ENCODE measurements at regions not wholly inside any gene's neighbourhood (a gene's known extent, or its start where the extent isn't known, plus 50 kb on each side); places are given as distances from the start of the nearest gene placed in this dataset.
"Not testable (repeated sequence)": the region's sequence is repeated elsewhere in the genome, so short reads cannot be mapped to it uniquely, and the experiment has no call there.

DNA sequence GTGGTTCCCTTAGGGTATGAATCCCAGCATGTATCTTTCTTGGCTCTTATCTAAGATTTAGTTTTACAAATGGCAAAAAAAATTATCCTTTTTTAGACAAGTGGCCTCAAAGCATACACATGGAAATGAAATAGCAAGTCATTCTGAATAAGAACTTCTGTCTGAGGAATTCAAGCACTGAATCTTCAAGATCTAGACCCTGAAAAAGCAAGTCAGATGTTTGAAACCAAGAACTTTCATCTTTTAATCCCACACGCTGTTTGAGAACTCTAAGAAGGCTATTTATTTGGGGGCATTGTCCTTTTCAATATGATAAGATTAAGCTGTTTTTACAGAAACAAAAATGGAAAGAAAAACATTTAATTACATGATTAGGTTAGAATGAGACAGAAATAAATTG, 549.2 kb upstream of the CYLC2 start:
- DNase-seq (ENCODE audit: low read depth): no peak
- in situ Hi-C loops (cut with HindIII; ENCODE audit: low pct_unique_long_range_greater_than_20kb, low sequenced_read_pairs): no loop called here

DNA sequence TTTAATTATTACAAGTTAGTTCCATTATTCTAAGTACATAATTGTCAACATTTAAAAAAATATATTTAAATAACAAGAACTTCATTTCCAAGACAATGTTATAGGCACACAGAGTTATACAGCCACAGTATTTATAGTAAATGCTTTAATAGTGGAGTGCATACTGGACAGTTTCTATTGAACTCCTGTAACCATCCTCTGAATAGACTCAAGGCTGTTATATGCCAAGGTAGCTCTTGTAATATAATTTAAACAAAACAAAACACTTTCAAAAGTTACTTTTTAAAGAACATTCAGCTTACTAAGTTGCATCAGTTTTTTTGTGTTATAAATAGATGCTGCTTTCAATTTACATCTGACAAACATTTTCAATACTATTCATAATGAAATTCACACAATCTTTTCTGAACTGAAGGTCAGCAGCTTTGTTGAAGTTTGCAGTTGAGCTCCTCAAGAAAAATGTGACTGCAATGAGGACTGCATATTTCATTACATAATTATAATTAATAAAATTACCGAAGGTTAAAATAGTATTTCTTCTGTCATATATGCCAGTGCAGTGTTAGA, 549.9 kb upstream of the CYLC2 start:
- in situ Hi-C loops (cut with HindIII; ENCODE audit: low pct_unique_long_range_greater_than_20kb, low sequenced_read_pairs): no loop called here
- DNase-seq (ENCODE audit: low read depth): no peak

DNA sequence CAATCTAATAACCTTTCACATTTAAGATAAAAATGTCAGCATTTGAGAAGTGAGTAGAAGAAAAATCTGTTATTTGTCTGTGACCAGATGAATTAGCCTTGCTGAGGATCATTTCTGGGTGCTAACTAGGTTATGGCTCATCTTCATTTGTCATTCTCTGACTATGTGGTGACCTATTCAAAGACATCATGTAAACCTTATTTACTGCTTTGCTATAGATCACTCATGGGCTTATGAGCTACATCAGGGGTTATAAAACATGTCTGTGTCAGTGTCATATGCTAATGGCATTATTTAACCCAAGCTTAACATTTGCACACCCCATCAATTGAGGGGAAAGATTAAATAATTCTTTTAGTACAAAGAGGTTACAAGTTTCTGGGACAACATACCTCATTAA, 555.5 kb upstream of the CYLC2 start:
- in situ Hi-C loops (cut with HindIII; ENCODE audit: low pct_unique_long_range_greater_than_20kb, low sequenced_read_pairs): no loop called here
- no peak for DNase-seq (ENCODE audit: low read depth)

DNA sequence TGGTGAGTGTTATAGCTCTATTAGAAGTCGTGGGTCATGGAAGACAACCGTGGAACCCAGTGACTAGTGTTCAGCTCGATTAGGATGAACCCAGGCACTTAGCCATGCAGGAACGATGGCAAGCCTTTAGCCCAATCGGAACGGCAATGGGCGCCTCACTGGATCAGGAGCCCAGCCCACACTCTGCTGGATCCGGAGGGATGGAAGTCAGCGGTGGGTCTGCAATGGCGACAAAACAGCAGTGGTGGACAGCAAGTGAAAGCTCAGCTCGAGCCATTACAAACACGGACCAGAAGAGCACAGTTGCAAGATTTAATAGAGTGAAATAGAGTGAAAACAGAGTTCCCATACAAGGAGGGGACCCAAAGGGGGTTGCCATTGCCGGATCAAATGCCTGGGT, 558.5 kb upstream of the CYLC2 start:
- in situ Hi-C loops (cut with HindIII; ENCODE audit: low pct_unique_long_range_greater_than_20kb, low sequenced_read_pairs); DNase-seq (ENCODE audit: low read depth): not testable (repeated sequence)

DNA sequence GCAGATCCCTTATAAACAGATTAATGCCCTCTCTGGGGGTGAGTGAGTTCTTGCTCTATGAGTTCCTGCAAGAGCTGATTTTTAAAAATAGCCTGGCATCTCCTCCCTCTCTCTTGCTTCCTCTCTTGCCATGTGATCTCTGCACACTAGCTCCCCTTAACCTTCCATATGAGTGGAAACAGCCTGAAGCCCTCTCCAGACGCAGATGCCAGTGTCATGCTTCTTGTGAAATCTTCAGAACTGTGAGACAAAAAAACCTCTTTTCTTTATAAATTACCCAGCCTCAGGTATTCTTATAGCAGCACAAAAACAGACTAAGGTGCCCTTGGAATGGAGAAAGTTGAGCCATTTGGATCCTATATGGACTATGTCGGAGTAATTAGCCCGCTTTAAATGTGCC, 559.7 kb upstream of the CYLC2 start:
- no peak for DNase-seq (ENCODE audit: low read depth)
- in situ Hi-C loops (cut with HindIII; ENCODE audit: low pct_unique_long_range_greater_than_20kb, low sequenced_read_pairs): no loop called here

DNA sequence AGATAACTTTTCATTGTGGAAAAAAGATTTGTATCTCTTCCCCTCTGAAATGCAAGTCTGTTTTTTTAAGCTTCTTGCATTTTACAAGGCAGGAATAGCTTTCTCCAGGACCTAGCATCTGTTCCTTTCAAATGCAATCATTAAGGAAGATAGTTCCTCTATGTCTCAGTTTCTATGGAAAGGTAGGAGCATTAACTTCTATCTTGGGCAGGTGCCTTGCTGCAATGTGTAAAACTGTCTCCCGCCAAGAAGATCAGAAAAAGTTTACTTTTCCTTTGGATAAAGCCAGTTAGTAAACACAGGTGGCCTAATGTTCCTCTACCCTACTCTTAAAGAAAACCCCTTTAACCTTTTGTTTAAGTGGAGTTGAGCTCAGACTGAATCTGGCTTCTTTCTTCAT, 560.6 kb upstream of the CYLC2 start:
- DNase-seq (ENCODE audit: low read depth): no peak
- in situ Hi-C loops (cut with HindIII; ENCODE audit: low pct_unique_long_range_greater_than_20kb, low sequenced_read_pairs): no loop called here

DNA sequence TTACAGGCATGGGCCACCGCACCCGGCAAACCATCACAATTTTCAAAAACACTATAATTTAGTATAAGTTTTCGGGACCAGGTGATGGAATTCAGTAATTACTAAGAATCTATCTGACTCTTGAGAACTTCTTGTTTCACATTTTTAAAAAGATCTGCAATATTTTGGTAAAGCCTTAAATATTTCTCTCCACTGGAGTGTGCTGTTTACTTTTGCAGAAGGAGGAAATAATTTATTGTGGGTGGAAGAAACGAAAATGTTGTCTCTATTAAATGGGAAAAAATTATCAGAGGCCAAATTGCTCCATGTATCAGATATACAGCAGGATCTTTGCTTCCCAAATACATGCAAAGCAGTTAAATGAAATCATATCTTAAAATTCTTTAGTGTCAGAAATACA, 566.8 kb upstream of the CYLC2 start:
- in situ Hi-C loops (cut with HindIII; ENCODE audit: low pct_unique_long_range_greater_than_20kb, low sequenced_read_pairs): no loop called here
- DNase-seq (ENCODE audit: low read depth): no peak

DNA sequence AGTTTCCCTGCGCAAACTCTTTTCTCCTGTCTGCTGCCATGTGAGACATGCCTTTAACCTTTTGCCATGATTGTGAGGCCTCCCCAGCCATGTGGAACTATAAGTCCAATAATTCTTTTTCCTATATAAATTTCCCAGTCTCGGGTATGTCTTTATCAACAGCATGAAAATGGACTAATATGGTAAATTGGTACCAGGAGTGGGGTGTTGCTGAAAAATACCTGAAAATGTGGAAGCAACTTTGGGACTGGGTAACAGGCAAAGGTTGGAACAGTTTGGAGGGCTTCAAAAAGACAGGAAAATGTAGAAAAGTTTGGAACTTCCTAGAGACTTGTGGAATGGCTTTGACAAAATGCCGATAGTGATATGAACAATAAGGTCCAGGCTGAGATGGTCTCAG, 578.9 kb upstream of the CYLC2 start:
- DNase-seq (ENCODE audit: low read depth); in situ Hi-C loops (cut with HindIII; ENCODE audit: low pct_unique_long_range_greater_than_20kb, low sequenced_read_pairs): not testable (repeated sequence)

DNA sequence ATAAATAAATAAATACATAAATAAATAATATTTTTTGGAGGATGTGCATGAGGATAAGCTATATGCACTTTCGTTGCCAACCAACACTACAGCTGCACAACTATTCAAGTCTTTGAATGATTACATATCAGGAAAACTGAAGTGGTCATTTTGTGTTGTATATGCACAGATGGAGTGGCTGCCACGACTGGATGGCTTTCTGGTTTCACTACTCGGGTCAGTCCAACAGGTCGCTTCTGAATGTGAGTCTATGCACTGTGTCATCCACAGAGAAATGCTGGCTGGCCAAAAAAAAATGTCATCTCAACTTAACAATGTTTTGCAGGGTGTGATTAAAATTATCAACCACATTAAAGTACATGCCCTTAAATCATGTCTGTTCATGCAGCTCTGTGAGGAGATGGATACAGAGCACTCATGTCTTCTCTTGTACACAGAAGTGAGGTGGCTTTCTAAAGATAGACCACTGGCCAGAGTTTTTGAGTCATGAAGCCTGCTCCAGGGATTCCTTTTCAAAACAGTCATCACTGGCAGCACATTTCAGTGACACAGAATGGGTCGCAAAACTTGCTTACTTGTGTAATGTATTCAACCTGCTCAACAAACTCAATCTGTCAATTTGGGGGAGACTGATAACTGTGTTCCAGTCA, 589.8 kb upstream of the CYLC2 start:
- no peak for DNase-seq (ENCODE audit: low read depth)
- in situ Hi-C loops (cut with HindIII; ENCODE audit: low pct_unique_long_range_greater_than_20kb, low sequenced_read_pairs): no loop called here

DNA sequence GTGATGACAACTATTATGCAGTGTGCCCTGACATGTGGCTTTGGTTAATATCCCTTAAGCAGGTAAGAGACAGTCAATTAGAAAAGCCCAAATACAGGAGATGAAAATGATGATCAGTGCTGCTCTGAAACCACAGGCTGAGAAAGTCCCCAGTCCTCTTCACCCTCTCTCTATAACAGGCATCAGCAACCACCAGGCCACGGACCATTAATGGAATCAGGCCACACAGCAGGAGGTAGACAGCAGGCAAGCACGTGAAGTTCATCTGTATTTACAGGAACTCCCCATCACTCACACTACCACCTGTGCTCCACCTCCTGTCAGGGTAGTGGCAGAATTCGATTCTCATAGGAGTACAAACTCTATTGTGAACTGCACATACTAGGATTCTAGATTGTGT, 591.6 kb upstream of the CYLC2 start:
- no peak for DNase-seq (ENCODE audit: low read depth)
- in situ Hi-C loops (cut with HindIII; ENCODE audit: low pct_unique_long_range_greater_than_20kb, low sequenced_read_pairs): no loop called here

DNA sequence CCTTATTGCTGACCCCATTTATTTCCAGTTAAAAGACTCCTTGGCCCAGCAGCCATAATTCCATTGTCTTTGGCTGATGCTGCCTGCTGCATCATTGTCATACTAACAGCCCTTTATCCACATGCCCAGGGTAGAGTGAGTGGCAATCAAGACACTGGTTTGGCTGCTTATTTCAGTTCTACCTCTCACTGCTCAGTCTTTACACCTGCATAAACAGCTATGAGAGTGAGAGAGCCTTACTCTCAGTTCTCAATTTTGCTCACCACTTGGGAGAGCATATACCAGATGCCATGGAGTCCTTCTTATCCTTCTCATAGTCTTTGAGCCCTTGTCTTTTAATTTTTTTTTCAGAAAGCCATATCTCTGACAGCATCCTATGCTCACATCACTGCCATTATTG, 596.9 kb upstream of the CYLC2 start:
- in situ Hi-C loops (cut with HindIII; ENCODE audit: low pct_unique_long_range_greater_than_20kb, low sequenced_read_pairs): no loop called here
- no peak for DNase-seq (ENCODE audit: low read depth)

DNA sequence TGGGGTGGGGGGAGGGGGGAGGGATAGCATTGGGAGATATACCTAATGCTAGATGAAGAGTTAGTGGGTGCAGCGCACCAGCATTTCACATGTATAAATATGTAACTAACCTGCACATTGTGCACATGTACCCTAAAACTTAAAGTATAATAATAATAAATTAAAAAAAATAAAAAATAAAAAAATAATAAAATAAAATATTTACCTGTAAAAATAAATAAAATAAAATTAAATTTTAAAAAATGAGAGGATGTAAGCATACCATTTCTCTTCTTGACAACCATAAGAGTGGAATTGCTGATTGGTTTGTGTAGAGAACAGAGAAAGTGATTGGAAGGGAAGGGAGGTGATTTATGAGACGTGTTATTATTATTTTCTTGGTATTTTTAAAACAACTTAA, 609.5 kb upstream of the CYLC2 start:
- in situ Hi-C loops (cut with HindIII; ENCODE audit: low pct_unique_long_range_greater_than_20kb, low sequenced_read_pairs); DNase-seq (ENCODE audit: low read depth): not testable (repeated sequence)

DNA sequence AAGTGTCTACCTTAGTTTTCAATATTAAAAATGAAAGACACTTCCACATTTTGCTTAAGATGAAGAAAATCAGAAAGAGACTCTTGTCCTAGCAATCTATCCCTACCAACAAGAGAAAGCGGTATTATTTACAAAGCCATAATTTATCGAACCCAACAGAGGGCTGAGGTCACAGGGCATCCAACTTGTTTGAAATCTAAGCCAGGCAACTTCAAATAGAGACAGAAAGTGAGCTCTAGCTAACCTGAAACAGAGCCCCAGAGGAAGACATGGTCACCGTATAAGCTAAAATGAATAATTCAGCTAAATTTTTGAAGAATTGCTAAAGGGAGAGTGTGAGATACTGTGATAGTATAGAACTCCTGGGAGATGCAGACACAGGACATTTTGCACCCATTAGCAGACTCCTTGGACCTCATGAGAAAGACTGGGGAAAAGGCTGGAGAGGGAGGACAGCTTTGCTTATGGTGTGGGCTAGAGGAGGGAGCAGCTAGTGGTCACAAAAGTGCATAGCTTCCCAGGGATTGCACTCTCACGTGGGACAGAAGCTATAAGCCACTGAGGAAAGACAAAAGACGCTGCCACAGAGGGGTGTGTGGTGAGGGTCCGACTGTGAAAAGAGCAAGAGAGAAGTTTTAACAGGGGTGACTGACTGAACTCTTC, 624.2 kb upstream of the GRIN3A start:
- DNase-seq (ENCODE audit: low read depth): no peak
- in situ Hi-C loops (cut with HindIII; ENCODE audit: low pct_unique_long_range_greater_than_20kb, low sequenced_read_pairs): no loop called here

DNA sequence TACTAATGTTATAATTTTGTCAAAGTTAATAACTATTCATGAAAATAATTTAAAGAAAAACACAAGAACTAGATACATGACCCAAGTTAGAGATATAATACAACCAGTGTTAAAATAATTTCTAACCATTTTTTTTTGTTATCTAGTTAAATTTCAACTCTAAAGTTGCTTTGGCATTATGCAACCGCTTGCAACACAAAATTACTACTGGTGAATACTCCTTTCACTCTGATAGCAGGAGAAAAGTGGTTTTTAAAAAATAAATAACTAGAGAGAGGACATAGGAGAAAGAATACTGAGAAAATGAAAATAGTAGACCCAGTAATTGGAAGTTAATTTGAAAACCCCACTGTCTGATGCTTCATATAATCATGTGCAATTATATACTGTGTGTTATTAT, 622.4 kb upstream of the GRIN3A start:
- DNase-seq (ENCODE audit: low read depth): no peak
- in situ Hi-C loops (cut with HindIII; ENCODE audit: low pct_unique_long_range_greater_than_20kb, low sequenced_read_pairs): no loop called here

DNA sequence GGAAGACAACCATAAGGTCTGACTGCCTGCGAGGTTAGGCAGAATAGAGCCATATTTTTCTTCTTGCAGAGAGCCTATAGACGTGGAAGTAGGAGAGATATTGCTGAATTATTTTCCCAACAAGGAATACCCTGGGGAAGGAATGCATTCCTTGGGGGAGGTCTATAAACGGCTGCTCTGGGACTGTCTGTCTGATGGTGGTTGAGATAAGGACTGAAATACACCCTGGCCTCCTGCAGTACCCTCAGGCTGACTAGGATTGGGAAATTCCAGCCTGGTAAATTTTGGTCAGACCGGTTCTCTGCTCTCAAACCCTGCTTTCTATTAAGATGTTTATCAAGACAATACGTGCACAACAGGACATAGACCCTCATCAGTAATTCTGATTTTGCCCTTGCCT, 617.5 kb upstream of the GRIN3A start:
- in situ Hi-C loops (cut with HindIII; ENCODE audit: low pct_unique_long_range_greater_than_20kb, low sequenced_read_pairs): no loop called here
- no peak for DNase-seq (ENCODE audit: low read depth)

DNA sequence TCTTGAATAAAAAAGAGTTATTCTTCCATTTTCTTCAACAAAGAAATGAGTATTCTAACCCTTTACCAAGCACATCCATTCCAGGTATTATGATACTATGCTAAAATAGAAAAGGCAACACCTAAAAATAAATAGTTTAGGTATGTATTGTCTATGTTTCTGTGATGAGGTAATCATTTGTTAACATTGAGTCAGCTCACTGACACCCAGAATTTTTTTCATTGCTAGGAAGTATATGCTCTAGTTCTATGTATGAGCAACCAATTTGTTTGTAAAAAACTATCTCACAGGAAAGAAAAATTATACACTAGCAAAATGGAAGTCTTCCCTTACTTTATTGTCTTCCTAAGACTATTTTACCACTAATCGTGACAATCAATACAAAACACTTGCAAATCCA, 615.6 kb upstream of the GRIN3A start:
- in situ Hi-C loops (cut with HindIII; ENCODE audit: low pct_unique_long_range_greater_than_20kb, low sequenced_read_pairs): no loop called here
- no peak for DNase-seq (ENCODE audit: low read depth)

DNA sequence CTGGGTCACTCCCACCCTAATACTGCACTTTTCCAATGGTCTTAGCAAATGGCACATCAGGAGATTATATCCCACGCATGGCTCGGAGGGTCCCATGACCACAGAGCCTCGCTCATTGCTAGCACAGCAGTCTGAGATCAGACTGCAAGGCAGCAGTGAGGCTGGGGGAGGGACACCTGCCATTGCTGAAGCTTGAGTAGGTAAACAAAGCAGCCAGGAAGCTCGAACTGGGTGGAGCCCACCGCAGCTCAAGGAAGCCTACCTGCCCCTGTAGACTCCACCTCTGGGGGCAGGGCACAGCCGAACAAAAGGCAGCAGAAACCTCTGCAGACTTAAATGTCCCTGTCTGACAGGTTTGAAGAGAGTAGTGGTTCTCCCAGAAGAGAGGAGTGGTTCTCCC, 599.0 kb upstream of the GRIN3A start:
- in situ Hi-C loops (cut with HindIII; ENCODE audit: low pct_unique_long_range_greater_than_20kb, low sequenced_read_pairs); DNase-seq (ENCODE audit: low read depth): not testable (repeated sequence)

DNA sequence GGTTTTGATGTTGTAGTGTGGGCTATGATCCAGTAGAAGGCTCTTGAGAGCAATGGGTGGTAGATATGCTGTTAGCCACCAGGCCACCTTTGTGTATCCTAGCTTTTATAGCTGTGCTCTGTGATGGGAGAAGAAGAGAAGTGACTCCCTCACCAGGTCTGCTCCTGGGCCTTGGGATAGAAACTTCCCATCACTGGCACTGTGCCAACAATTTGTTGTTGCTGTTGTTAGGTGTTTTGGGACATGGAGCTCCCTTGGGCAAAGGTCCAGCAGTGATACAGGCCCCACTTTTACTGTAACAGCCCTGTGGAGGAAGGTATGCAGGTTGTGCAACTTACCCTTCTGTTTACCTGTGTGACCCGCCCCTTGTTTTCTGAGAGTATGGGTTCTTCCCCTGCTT, 570.9 kb upstream of the GRIN3A start:
- no peak for DNase-seq (ENCODE audit: low read depth)
- in situ Hi-C loops (cut with HindIII; ENCODE audit: low pct_unique_long_range_greater_than_20kb, low sequenced_read_pairs): no loop called here

DNA sequence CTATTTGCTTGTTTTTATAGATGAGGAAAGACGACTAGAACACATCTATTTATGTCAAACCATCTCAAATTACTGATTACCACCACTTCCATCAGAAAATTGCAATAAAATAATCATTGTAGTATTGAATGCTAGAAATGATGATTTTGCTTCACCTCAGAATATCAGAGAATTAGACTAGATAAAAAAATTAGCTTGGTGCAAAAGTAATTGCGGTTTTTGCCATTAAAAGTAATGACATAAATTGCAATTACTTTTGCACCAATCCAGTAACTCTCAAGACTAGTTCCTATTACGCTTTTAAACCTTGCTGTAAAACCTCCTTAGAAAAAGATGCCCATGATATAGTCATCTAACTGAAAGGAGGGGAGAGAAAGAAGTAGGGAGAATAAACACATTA, 556.7 kb upstream of the GRIN3A start:
- in situ Hi-C loops (cut with HindIII; ENCODE audit: low pct_unique_long_range_greater_than_20kb, low sequenced_read_pairs): no loop called here
- no peak for DNase-seq (ENCODE audit: low read depth)

DNA sequence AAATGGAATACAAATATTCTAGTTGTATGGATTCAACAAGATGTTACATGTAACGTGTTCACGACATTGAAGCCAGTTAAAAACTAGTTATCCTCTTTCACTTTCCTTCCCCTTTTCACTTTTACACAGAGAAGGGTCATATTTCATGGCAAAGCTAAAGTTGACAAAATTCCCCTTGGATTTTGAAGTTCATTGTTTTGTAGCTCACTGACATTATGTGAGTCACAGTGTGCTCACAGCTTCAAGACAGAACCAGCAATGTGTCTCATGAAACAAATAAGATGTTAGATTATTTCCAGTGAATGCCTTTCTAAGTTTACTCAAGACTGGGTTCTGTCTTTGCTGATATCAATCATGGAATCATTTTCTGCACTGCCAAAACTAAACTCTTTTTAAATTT, 535.5 kb upstream of the GRIN3A start:
- DNase-seq (ENCODE audit: low read depth): no peak
- in situ Hi-C loops (cut with HindIII; ENCODE audit: low pct_unique_long_range_greater_than_20kb, low sequenced_read_pairs): no loop called here
